CD4-positive, alpha-beta T cell treated with Interleukin-17A for 4 hours (primary cell): ENCODE measurements at regions not wholly inside any gene's neighbourhood (a gene's known extent, or its start where the extent isn't known, plus 50 kb on each side); places are given as distances from the start of the nearest gene placed in this dataset.
"Not testable (repeated sequence)": the region's sequence is repeated elsewhere in the genome, so short reads cannot be mapped to it uniquely, and the experiment has no call there.

Experiments used
- DNase-seq: peaks from one replicate; pipeline ENCODE4 v3.0.0-alpha.2; 2020; ENCODE audit warnings: mixed read lengths

DNA sequence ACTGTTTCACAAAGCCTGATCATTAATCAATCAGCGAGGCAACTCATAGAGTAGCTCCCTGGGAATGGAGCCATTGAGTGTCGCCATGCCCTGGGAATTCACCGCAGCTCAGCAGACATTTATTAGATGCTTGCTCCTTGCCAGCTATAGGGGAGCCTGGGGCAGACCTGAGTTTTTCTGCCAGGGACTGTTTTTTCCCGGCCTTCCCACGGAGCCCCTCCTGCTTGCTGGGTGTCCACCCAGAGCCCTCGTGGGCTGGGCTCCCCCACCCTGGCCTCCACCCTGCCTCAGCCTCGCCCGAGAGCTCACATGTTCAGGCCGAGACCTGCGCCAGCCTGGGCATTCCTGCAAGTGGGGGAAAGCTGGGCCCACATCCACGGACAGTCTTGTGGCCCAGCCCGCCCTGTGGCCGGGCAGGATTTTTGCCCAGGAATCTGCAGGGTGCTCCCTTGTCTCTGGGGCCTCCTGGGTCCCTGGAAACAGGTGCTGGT, 64.9 kb downstream of the SMIM38 start:
- DNase-seq = no peak

DNA sequence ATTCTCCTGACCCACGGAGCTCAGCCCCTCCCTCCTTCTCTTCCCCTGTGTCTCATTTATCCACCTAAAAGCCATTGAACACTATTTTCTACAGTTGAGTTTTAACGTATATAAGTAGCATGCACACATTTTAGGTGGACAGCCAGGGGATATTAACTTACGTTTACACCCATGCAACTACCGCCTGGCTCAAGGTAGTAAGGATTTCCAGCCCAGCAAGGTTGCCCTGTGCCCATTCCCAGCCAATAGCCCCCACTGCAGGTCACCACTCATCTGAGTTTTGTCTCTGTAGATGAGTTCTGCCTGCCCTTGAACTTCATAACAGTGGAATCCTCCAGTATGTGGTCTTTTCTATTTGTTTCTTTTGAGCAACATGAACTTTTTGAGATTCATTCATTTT, 65.4 kb downstream of the SMIM38 start:
- no peak for DNase-seq

DNA sequence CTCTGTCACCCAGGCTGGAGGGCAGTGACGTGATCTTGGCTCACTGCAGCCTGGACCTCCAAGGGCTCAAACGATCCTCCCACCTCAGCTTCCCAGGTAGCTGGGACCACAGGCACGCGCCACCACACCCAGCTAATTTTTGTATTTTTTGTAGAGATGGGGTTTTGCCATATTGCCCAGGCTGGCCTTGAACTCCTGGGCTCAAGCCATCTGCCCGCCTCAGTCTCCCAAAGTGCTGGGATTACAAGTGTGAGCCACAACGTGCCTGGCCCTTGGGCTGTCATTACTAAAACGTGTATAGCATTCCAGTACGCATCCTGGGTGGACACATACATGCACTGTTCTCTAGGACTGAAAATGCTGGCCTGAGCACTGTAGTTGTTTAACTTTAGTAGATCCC, 65.9 kb downstream of the SMIM38 start:
- not testable (repeated sequence) for DNase-seq

DNA sequence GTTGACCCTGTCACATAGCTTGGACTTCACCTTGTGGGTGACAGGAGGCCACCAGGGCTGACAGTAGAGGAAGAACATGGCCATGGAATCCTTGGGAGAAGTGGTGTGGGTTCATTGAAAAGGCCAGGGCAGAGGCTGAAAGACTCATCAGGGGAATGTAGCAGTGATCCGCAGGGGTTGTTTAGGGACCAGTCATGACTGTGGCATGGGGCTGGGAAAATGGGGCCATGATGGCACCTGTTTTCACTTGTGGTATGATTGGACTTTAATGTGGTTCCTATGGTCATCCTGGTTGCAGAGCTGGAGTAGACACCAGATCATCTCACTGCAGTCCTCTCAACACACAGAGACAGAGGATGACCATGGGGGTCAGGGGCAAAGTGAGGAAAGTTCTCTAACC, 66.7 kb upstream of the MYEOV start:
- no peak for DNase-seq

DNA sequence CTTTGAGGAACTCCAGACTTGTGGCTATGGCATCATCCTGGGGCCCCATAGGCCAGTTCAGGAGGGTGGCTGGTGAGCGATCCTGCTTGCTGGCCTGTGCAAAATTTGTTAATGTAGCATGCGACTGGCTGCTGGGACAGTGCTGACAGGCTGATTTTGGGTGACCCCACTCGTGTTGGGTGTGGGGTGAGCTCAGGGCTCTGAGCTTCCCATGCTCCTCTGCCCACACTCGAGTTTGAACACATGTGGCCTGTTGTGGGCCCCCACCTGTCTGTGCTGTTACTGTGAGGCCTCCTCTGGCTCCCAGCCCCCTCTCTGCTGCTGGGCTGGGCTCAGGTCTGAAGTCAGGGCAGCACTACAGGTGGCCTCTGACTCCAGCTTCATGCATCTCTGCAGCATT, 64.4 kb upstream of the MYEOV start:
- DNase-seq = no peak

DNA sequence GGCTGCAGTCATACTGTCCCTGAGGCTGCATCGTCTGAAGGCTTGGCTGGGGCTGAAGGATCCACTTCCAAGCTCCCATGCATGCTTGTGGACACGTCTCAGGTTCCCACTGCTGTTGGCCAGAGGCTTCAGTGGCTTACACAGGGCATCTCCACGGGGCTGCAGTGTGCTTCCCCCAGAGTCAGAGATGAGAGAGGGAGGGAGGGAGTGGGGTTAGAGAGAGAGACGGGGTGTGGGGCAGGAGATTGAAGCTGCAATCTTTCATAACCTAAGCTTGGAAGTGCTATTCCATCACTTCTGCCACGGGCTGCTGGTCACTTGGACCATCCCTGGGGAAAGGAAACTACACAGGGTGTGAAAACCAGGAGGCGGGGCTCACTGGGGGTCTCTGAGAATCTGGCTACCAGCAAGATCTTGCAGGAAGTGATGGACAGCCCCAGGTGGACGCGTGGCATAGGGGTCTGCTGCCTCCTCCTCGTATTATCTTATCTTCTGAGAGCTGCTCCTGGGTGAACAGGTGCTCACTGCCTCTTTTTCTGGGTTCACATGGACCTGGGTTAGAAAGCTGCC, 63.0 kb upstream of the MYEOV start:
- no peak for DNase-seq

DNA sequence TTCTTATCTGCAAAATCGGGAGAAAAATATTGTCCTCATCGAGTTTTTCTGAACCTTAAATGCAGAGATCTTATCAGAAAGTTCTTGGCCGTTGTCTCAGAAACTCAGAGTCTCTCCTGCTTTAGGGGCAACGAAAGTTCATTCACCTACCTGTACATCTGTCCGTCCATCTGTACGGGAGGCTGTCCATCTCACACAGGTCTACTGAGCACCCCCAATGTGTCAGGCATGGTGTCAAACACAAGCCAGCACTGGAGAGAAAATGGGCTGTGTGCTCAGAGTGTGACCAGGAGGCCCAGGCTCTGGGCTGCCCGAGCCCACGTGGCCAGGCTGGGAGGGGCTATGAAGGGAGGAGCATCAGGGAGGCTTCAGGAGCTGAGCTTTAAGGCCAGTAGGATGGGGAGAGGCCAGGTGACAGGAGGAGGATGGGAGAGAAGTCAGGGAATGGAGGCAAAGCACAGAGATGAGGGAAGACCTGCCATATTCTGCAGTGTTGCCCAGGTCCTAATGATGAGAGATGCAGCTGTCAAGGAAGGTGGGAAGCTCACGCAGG, 62.4 kb upstream of the MYEOV start:
- no peak for DNase-seq

DNA sequence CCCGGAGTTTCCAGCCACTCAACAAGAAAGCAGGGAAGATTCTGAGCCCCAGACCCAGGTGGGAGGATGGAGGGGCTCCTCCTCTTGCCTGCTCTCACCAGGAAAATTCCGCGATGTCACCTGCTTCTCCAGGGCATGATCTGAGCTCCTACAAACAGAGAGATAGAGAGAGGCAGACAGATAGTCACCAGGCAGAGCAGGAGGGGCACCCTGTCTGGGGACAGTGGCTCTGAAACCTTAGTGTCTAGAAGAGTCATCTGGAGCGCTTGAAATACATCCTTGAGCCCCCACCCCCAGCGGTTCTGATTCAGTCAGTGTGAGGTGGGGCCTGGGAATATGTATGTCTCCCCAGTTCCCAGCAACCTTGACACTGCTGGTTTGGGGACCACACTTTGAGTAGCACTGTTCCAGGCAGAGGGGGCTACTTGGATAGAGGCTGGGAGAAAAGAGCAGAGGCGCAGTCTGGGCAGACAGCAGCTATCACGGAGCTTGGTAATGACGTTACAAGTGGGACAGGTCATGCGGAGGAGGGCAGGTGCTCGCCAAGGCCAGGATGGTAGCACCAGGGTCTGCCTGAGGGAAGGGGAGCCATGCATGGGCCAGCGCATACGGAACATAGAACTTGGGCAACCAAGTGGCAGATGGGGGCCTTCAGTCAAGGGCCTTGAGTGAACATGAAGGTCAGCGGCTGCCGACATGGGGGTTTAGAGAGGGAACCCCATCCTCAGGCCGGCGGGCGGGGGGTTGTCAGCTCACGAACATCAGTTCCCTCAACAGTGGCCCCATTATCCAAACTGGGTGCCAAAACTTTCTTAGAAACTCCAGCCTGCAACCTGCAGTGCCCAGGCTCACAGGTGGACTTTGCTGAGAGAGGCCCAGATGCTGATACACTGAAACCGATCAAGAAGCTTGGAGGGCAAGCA, 60.9 kb upstream of the MYEOV start:
- DNase-seq = no peak

DNA sequence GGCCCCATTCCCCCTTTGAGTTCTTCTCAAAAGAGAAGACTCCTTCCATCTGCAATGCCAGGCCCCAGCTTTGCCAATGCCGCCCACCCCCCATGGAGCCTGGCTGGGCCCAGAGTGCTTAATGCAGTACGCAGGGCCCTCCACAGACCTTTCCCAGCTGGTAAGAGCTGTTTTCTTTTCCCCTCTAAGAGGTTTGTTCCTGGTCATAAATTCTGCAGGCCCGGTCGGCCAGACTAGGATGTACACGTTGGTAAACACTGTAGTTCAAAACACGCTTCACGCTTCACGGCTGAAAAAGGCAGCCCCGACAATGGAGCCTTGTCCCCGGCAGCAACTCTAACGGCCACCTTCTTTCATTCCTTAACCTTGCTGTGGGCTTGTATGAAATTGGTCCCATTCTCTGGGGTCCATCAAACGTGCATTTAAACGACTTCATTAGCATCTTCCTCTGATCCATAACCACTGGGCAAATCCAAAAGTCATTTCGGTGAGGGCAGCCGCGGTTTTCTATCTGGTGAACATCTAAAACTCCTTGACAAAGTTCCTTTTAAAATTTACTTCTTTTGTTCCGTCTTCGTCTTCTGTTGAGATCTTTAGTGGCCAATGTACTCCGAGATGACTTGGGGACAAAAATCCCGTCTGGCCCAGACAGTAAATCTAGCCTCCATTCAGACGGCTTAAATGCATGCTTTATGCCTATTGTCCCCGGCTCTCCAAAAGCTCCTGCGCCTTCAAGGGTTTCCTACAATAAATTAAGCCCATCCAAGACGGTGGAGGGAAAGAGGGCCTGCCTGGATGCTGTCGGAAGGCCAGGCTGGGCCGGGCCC, 60.0 kb upstream of the MYEOV start:
- DNase-seq = no peak

DNA sequence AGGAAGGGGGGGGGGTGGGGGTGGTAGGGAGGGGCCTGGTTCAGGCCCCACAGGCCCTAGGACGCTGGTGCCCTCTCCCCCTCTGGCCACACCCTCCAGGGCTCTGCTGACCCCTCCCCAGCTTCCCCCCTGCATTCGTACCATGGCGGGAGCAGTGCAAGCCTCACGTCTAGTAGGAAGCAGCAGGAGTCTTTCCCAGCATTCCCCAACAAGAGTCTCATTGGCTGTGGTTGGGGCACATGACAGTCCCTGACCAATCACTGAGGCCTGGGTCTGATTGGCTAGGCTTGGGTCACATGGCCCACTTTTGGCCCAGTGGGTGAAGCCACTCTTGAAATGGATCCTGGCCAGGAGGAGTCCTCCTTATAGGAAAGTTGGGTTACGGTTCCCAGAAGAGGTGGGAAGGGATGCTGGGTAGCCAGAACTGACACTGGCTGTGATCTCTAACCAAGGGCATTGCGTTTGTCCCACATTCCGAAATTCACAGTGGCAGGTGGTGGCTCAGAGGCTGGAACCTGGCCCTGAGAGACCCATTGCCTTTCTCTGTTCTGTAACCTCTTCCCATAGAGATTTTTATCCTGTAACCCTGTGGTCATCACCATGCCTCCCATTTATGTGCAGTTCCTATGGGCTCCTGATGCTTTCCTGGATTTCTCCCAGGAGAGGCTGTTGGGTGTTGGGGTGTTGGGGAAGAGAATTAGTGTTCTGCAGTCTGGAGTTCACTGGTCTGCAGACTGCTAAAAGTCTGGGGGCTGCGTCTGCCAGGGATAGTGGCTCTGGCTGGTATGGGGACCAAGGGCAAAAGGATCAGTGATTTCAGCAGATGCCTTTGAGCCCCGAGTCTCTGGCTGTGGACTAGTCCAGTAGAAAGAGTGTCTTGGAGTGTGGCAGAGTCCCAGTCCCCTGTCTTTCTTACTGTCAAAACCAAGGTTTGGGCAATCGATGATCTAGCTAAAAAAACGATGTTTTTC, 58.9 kb upstream of the MYEOV start:
- DNase-seq = no peak

DNA sequence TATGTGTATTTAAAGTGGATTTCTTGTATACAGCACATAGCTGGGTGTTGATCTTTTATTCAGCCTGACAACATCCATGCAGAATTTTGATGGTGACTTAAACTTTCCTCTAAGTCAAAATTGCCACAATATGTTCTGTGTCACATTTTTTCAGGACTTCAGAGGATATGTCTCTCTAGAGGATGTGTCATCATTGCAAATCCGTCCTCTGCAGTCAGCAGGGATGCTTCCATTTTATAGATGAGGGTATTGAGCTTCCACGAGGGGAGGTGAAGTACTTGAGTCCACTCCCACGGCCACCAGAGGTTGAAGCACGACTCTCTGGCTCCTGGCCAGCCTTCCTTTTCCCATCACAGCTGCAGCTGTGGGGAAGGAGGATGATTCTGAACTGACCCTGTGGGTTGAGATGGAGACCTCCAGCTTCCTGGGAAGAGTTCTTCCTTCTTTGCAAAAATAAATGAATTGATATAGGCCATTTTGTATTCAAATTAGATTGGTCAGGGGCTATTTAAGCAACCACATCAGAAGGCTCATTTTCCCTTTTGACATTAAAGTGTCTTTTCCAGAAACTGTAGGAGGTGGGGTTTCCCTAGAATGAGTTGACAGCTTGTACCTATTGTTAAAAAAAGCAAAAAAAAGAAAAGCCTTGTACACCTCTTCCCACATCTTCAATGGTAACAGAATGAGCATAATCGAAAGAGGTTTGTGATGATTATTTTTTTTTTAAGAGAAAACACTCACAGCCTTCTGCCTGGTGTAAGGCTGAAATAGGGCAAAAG, 55.2 kb upstream of the MYEOV start:
- no peak for DNase-seq

DNA sequence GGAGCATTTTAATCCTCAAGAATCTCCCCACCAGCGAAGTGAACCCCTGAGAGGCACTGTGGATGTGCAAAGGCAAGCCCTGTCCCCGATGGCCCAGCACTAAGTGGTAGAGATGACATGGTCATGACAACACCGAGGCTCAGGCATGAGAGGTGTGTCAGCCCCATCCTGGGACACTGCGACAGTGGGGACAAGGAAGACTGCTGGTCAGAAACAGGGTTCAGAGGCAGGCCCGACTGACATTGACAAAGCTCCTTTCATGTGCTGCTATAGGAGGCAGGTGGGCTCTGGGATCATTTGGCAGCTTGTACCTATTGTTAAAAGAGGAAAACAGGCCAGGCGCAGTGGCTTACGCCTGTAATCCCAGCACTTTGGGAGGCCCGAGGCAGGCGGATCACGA, 54.3 kb upstream of the MYEOV start:
- DNase-seq = no peak

DNA sequence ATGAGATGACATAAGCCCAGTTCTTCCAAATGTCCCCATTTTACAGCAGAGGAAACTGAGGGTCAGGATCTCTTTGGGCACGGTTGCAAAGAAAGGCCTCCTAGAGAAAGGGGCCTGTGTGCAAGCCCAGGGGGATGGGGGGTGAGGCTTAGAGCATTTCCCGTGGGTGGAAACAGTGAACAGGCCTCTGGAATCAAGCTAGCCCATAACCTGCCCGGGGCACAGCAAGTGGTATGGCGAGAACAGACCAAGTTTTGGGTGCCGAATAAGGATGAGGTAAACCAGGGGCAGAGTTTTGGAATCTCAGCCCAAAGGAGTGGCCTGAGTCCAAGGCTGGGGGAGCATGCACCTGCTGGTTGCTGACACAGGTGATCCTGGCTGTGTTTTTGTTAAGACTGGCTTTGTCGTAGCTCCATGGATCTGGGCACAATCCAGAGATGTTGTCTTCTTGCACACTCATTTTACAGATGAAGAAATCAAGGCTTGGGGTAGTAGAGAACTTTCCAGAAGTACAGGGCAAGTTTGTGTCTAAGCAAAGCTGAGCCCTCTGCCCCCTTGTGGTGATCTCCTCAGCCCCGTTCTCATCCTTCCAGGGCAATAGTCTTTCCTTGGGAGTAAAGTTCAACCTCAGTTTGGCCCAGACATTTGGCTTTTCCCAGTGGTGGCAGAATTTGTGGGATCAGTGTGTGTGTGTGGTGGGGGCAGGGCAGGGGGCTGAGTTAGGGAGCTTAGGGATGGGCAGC, 53.5 kb upstream of the MYEOV start:
- peak; percentile 15 for DNase-seq

DNA sequence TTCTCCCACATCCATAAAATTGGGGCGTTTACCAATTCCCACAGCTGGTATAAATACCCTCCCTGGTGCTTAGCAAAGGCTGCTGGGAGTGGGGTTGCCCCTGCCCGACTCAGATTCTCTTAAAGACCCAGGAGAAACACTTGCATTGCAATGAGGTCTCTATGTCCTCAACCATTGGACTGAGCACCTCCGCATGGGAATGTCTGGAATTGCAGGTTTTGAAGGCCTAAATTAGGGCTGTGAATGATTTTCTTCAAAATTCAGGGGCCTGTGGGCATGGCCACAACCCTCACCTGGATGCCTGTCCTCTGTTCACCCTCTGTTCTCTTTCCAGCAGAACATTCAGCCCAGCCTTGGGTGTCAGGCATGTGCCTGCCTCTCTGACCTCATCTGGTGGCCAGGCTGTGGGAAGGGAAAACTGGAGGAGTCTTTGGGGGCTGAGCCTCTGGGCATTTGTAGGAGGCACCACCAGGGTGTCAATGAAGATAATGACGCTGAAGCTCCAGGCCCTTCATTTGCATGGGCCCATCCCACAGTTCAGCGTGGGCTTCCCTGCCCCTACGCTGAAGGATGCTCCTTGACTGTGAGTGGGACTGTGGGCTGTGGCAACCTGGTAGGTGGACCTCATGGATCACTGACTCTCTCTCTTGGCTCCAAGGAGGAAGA, 52.7 kb upstream of the MYEOV start:
- DNase-seq = no peak

DNA sequence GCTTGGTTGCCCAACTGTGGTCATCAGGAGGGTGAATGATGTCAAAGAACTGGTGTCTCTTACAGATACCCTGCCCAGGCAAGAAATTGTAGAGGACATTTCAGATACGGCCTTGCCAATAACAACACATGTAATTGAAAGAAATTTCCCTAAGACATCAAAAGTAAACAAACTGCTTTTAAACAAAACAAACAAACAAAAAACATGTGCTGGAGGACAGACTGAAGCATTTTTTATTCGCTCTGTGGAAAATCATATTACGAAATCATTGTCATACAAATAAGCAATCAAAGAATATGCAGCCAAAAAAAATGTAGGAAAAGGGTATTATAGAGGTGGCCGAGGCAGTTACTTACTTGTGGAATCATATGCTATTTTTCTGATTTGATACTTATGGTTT, 52.1 kb upstream of the MYEOV start:
- no peak for DNase-seq

DNA sequence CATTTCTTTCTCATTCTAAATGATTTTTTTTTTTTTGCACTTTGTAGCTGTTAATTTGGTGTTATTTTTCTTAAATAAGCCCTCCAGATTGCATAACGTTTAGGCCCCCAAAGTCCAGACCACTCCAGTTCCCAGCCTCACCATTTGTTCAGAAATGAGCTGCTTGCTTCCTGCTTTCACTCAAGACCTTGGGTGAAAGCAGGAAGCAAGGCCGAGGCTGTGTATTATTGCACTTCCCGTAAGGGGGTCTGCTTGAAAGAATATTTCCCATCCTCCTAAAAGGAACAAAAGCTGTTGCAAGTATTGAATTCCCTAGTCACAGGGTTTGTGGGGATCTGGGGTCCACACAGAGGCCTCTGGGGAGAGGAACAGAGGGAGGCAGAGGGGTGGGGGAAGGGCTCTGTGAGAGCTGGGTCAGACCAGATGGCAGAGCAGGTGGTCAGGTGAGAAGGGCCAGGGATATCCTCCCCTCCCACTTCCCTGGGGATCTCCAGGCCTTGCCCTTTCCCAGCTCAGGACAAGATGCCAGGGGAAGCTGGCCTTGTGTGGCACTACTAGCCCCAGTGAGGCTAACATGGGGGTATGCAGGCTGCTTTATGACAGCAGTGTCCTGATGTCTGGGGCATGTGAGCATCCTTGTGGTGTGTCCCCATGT, 51.6 kb upstream of the MYEOV start:
- DNase-seq = peak; percentile 30

DNA sequence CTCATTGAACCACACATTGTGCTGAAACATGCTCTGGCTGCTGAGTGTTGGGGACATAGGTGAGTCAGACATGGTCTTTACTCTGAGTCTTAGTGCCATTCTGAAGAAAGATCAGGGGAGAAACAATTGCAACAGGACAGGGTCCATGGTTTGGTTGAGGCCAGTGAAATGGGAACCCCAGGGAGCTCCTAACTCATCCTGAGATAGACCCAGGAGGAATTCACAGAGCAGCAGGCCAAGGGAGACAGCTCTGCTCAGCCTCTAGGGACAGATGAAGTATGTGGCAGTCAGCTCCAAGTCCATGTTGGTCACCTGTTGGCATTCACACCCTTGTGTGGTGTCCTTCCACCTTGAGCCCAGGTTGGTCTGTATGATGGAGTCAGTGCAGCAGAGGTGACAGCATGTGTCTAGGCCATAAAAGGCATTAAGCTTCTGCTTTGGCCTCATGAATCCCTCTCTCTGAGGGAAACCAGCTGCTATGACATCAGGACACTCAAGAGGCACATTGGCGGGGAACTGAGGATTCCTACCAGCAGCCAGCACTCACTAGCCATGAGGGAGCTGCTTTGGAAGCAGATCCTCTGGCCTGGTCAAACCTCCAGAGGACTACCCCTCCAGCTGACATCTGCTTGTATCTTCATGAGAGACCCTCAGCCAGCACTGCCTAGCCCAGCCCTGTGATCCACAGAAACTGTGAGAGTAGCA, 50.3 kb upstream of the MYEOV start:
- DNase-seq = no peak
